Breast epithelium (tissue), 3 donors: ENCODE measurements at regions not wholly inside any gene's neighbourhood (a gene's known extent, or its start where the extent isn't known, plus 50 kb on each side); places are given as distances from the start of the nearest gene placed in this dataset.

Source experiments
- POLR2A ChIP-seq: fragments of 450-650 bp; IDR thresholded peaks from one replicate; pipeline ENCODE4 v1.6.1; 2016; ENCODE audit warnings: antibody characterized with exemption, mild to moderate bottlenecking, moderate library complexity
- POLR2AphosphoS5 ChIP-seq, 3 donors: sonication (generic); formaldehyde crosslinking; IDR thresholded peaks; one replicate each; pipeline ENCODE4 v1.6.1; 2017; ENCODE audit warnings: antibody characterized with exemption in 3 of 3
- TF ChIP-seq, protein P1 (sequence below), 3 donors: fragments of 450-650 bp; IDR thresholded peaks; one replicate each; pipeline ENCODE4 v1.5.1; 2016 to 2017; ENCODE audit warnings: antibody characterized with exemption in 3 of 3, mild to moderate bottlenecking in 3 of 3, moderate library complexity in 3 of 3

GRCh38 chr11:39255648-39256047, 2203.8 kb downstream of the LRRC4C start:
- TF ChIP-seq POLR2AphosphoS5 (IDR thresholded peaks at IDR 0.05), result no peak
- TF ChIP-seq, protein P1, sequence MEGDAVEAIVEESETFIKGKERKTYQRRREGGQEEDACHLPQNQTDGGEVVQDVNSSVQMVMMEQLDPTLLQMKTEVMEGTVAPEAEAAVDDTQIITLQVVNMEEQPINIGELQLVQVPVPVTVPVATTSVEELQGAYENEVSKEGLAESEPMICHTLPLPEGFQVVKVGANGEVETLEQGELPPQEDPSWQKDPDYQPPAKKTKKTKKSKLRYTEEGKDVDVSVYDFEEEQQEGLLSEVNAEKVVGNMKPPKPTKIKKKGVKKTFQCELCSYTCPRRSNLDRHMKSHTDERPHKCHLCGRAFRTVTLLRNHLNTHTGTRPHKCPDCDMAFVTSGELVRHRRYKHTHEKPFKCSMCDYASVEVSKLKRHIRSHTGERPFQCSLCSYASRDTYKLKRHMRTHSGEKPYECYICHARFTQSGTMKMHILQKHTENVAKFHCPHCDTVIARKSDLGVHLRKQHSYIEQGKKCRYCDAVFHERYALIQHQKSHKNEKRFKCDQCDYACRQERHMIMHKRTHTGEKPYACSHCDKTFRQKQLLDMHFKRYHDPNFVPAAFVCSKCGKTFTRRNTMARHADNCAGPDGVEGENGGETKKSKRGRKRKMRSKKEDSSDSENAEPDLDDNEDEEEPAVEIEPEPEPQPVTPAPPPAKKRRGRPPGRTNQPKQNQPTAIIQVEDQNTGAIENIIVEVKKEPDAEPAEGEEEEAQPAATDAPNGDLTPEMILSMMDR (IDR thresholded peaks at IDR 0.05), result no peak
- no peak for TF ChIP-seq POLR2A
